ENCODE measurements at regions not wholly inside any gene's neighbourhood (a gene's known extent, or its start where the extent isn't known, plus 50 kb on each side); places are given as distances from the start of the nearest gene placed in this dataset.

DNA sequence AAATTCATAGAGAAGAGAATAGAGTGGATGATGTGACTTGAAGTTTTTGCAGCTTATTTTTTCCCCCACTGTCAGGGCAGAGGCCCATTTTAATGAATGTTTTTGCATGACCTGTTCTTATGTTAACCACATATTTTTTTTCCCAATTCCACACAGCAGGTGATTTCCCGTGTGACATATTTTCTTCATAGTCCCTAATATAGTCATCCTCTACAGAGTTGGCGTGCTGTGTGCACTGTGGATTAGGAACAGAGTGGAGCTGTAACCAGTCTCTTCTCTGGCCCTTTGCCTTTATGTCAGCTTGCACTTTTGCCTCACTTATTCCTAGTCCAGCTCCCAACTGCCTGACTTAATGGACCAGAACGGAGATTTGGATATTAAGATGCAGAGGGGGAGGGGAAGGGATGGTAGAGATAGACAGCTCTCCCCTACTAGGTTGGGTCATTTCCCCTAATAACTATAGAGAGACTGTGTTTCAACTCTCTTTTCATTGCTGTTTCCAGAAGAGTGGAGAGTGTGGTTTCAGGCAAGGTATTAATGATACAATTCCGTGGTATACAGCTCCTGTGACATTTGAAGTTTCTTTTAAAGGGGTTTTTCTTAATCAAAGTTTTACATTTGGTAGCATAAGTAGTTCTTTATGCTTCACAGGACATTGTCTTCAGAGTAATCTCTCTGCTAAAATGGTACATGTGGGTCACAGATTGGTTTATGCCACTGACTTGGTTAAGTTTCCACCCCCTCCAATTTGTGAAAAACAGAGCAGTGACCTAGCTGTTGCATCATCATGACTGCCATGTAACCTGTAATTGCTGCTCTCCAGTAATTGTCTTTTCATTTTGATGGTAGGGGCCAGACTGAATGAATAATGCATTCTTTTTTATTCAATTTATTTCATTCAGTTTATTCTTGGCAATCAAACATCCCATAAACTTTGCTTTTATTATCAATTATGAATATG lies 161.3 kb downstream of the HAUS1 start:
- DNase-seq: no peak

DNA sequence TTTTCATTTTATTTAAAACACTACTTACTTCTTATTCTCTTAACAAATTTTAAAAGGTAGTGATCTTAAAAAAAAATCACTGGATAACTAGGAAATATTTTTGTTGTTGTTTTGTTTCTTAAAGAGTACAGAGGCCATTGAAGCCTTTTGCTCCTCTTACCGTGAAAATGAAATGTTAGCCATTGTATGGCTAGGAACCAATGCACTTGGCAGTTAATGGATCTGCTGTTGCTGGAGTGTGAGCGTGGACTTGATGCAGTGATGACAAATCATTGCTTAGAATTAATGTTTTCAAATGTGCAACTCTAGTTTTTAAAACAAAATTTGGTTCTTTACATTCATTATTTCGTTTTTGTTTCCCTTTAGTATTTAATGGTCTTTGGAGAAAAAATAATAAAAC lies 162.3 kb downstream of the HAUS1 start:
- no peak for DNase-seq

DNA sequence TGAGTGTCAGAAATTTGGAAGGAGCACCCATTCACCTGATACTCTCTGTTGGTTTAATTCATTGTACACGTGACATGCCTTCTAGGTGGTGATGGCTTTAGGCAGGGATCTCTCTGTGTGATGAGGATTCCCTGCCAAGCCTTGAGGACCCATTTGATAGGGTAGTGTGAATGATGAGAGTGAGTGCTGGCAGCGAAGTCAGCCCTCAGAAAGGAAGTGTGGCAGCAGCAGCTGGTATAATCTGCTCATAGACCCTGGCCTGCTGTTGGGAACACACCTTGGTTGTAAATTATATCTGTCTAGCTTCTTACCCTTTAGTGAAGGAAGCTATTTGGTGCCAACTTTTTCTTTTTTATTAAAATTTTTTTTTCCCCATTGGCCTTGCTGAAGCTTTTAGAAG lies 164.5 kb downstream of the HAUS1 start:
- DNase-seq: no peak

DNA sequence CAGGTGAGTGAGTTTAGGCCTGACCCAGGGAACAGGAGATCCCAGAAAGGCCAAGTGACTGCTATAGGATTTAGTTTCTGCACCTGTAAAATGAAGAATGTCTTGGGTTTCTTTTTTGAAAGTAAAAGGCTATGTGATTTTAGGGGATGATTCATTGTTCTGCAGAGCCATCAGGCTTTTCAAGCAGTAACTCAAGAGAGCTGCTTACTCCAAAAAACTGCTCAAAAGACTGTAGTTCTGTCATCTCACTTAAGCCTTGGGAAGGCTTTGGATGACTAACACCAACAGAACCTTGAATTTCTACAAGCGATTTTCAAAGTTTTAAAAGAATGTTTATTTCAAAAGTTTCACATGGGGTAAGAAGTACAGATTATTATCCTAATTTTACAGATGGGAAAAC lies 165.1 kb downstream of the HAUS1 start:
- no peak for DNase-seq

DNA sequence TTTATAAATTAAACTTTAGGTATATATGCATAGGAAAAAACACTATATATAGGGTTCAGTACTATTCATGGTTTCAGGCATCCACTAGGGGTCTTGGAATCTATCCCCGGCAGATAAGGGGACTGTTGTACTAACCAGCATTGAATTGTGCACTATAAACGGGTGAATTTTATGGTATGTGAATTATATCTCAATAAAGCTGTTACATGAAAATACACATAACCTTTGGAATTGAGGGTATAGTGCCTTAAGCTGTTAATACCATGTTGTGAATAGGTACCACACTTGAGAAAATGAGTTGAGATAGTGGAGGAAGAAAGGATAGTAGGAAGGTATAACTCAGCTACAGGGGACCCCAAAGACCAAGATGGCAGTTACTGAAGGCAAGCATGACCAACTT lies 167.3 kb downstream of the HAUS1 start:
- DNase-seq: no peak

DNA sequence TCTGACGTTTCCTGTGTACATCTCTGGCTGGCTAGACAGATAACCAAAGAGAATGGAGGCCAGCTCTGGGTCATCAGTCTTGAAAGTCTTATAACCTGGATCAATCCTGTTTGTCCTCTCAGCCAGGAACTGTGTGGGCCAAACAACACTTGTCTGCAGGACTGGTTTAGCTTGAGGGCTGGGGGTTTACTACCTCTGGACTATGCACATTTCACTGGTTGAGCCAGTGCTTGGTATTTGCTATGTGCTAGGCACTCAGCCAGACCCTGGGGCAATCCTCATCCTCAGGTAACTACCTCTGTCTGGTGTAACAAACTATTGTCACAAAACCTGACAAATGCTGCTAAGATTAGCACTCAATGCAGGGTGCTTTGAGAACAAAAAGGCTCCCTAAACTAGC lies 169.7 kb downstream of the HAUS1 start:
- DNase-seq: no peak

DNA sequence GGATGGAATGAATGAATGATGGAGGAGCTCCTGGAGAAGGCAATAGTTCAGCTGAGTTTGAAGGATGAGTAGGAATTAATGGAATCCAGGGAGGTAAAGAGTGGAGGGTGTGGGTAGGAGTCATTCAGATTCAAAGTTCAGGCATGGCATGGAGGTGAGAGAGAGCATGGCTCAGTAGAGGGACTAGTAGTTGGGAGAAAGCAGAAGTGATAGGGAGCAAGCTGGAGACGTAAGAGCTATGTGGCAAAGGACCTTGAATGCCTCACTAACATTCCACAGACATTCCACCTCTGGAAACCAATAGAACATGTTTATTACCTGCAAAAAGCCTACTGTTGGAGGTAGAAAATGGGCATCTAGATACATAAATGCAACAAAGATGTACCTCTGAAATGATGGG lies 170.1 kb downstream of the HAUS1 start:
- no peak for DNase-seq

DNA sequence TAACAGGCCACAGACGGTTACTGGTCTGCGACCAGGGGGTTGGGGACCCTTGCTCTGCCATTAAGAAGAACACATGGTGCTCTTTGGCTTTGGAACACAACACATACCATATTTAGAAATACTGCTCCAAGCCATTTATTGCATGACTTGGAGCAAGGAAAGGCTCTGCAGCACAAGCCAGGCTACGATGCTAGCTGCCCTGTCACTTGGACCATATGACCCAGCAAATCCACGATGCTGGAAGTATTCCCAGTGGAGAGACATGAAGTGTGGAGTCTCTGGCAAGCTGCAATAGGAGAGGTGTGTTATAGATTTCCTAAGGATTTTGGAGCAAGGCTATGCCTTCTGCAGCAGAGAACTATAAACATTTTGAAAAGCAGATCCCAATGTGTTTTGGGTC lies 171.2 kb downstream of the HAUS1 start:
- DNase-seq: no peak

DNA sequence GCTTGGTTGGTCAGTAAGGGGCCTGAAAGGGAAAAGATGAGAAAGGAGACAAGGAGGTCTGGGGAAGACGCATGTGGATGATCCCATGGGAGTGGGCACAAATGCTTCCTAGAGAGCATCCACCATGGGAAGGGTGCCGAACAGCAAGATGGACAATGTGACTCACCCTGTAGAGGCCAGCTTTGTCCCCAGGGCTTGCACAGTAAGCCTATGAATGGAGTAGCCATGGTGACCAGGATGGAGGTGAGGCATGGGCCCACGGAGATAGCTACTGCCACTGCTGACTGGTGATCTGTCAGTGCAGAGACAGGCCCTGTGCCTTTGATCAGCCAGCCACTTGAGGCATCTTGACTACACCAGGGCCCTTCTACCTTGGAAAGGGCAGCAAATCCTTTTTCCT lies 172.6 kb downstream of the HAUS1 start:
- no peak for DNase-seq

DNA sequence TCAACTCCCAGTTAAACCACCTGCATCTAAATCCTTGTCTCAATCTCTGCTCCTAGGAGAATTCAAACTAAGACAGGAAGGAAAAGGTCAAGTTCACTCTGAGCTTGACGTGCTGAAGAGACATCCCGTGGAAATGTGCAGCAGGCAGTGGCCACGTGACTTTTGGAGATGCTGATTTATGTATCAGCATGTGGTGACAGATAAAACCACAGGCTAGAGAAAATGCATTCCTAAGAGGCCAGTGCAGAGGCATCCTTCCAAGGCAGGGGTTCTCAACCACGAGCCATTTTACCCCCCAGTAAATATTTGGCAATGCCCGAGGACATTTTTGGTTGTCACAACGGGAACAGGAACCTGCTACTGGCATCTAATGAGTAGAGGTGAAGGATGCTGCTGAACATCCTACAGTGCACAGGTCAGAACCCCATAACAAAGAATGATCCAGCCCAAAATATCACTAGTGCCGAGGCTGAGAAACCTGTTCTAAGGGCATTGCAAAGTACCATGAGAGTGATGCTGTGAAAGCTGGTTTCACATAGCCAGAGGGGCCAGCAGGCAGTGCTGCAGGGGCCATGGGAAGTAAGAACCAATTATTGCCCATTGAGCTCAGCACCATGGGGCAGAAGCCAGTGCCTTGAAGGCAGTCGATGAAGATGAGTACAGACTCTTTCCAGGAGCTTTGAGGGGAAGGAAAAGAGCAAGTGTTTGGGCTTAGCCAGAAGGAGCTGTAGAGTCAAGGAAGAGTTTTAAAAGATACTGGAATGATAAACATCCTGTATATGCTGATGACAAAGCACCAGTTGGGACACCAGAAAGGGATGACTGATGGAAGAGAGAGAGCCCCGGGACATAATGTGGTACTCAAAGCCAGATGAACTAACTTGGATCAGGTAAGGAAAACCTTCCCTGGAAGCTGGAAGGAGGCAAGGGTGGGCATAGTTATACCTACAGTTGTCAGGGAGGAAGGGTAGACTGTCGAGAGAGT lies 174.6 kb downstream of the HAUS1 start:
- DNase-seq: no peak

DNA sequence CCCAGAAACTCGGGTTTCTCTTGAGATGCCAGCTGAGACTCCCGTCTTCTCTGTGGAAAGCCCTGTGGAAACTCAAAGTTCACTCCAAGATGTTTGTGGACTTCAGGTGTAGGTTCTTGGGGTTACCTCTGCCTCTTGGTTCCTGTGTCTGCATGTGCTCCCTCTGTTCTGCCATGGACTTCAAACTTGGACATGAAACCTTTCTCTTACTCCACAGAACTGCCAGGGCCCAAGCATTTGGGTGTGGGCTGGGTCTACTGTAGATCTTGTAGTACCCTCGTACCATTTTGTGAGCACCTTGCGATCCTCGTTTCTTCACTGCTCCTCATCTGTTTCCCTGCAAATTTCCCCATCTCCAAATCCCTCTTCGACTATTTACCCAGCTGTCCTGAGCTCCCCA lies 175.5 kb downstream of the HAUS1 start:
- DNase-seq: no peak

DNA sequence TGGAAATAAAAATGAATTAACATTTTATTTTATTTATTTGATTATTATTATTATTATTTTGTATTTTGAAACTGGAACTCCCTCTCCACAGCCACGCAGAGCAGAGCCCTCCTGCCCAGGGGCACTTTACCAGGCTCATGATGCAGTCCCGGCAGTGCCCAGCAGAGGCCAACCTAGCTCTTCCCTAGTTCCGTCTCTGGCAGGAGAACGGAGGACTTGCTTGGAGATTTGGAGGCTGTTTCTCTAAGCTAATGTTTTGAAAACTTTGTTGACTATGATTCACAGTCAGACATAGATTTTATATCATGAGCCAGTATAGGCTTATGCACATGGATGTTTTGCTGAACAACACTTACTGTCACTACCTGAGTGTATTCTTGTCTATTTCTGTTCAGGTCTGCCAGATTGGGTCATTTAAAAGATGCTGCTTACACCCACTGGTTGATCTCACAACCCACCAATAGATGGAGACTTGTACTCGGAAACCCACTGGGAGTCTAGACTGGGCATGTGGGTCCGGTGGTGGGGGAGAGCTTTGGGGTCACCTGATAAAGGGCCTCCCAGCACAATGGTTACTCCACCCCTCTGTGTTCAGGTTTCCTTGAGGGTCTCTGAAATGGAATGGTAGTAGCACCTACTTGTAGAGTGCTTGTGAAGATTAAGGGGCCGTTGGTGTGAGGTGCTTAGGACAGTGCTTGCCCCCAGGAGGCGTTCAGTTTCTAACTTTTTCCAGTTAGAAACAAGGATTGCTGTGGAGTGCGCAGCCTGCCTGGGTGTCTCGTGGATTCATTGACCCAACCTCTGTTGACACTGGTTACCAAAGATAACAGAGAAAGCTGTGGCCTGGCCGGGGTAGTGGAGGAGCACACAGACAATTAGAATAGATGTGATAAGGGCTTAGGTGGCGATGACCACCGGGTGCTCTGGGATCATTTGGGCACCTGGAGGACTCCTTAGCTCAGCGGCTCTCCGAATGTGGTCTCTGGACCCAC lies 177.3 kb downstream of the HAUS1 start:
- peak in 46 of 56 donors; percentile 2 to 77 (median 32) for DNase-seq

DNA sequence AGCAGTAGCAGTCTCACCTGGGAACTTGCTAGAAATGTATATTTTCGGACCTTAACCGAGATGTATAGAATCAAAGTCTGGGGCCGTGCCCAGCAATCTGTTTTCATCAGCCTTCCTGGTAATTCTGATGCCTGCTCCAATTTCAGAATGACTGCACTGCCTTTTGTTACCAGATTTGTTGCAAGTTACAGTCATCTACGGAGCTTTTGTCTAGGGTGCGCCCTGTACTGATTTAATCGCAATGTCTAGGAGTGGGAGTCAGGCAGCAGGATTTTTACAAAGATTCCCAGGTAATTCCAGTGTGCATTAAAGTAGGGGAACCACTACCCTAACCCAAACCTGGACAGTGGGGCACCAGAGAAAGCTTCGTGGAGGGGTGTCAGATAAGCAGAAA lies 178.0 kb downstream of the HAUS1 start:
- DNase-seq: no peak

DNA sequence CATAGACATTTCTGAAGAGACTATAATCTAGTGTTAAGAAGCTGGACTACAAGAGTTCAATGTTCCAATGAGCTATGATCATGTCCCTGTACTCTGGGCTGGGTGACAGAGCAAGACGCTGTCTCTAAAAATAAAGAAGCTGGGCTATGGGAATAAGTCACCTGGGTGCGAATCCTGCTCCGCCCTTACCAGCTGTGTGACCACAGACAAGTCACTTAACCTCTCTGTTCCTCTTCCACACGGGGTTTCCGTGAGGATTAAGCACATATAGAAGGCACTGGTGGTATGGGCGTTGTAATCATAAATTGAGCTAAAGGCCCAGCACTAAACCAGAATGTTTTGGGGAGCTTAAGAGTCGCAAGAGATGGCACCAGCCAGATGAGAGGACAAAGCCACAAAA lies 178.5 kb downstream of the HAUS1 start:
- no peak for DNase-seq

DNA sequence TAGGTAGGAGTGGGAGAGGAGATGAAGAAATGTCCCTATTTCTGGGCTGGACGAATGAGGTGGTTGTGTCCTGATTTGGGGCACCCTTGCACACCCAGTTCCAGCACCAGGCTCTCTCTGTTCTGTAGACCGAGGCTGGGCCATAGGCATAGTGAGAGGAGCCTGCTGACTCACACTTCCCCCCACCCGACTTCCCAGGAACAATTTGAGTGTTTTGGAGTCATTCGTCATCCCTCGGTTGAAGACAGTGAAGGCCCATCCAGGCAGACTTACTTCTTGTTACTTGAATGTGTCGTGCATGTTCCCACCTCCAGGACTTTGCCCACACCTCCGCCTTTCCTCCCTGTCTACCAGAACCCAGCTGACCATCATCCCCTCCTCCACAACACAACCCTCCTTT lies 179.1 kb downstream of the HAUS1 start:
- peak in 1 of 56 donors; percentile 7 for DNase-seq

DNA sequence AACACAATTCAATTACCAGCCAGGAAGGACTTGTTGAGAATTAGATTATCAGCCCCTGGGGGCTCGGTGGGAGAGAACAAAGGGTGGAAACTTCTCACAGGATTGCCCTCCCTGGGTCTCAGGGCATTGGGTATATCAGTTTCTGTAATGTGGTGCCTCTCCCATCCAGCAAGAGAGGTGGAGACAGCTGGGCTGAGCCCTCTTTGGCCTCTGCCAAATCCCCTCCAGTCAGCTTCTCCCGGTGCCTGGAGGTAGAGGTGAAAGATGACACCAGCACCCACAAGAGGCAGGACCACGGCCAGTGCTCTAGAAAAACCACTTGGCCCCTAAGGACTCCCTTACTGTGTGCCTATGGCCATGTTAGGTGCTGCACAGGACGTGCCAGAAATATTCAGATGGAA lies 179.7 kb downstream of the HAUS1 start:
- no peak for DNase-seq

DNA sequence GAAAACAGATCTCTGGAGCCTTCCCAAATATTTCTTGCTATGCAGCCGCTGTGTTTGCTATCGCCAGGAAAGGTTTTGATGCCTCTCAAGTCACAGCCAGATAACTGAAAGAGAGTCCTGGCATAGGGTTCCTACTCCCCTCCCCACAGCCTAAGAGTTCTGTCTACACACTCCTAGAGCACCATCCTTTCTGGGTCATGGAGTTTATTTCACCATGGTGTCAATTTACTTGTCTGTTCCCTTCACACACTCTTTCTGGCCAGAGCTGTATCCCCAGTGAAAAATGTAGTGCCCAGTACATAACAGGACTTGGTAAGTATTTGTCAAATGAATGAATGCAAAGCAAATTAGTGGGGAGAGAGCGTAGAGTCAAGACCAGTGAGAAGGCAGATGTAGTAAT lies 185.3 kb downstream of the HAUS1 start:
- no peak for DNase-seq

DNA sequence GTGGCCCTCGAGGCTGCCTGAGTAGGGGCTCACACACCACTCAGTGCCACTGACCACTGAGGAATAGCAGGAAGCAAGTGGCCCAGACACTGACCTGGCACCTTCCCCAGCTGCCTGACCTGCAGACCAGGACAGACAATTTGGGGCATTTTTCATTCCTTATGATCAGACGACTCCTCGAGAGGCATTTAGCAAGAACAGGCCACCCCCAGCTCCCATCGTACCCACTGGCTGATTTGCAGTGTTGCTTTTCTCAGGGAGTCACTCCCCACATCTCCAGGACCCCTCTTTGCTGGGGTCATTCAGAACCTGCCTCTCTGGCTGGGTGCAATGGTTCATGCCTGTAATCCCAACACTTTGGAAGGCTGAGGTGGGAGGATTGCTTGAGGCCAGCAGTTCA lies 185.7 kb downstream of the HAUS1 start:
- no peak for DNase-seq

DNA sequence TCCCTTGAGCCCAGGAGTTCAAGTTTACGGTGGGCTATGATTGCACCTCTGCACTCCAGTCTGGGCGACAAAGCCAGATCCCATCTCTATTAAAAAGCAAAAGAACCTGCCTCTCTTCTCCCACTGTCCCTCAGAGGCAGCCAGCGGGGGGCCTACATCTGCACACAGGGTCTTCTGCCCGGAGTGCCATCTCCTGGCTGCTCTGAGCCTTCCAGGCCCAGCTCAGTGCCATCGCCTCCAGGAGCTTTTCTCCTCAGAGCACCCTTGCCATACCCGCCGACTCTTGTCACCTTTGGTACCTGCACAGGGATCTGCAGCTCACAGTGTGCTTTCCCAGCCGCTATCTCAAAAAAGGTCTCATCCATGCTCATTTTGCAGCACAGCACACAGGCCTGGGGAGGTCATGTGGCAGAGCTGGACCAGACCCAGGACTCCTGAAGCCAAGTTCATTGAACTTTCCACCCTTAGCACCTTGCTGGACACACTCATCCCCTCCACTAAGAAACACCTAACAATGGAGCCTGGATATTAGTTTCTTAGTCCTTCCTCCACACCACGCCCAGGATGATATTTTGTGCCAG lies 186.3 kb downstream of the HAUS1 start:
- DNase-seq: no peak

DNA sequence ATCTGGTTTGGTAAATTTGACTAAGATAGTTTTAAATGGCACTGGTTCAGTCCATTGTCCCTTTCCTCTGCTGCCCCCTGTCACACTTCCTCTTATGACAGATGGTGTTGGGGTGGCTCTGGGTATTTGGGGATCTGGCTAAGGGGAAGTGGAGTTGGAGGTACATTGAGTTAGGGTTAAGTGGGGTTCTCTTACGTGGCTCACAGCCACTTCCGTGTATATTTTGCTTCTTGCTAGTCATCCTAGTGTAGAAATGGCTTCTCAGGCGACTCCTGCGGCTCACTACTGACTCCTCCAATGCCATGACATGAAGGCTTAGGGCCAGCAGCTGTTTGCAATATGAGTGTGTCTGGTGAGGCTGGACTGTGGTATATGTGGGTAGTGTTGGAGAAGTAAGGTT lies 187.0 kb downstream of the HAUS1 start:
- no peak for DNase-seq

DNA sequence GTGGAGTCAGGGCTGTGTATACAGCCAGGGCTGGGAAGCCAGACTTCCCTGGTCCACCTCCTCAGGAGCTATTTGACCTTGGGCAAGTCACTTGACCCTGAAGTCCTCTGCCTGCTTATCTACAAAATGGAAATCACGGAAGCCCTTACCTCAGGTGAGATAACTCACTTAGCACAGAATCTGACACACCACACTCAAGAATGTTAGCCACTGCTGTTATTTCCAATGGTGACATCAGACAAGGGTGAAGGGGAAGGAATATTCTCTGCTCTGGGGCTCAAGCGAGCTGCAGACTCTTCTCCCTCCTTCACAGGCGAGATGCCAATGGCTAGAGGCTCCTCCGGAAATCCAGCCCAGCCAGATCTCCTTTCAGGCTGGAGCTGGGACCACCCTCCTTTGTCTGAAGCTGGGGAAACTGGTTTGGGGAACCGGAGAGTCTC lies 189.6 kb downstream of the HAUS1 start:
- DNase-seq: no peak
